Liver (tissue), 3 donors: ENCODE measurements at regions not wholly inside any gene's neighbourhood (a gene's known extent, or its start where the extent isn't known, plus 50 kb on each side); places are given as distances from the start of the nearest gene placed in this dataset.

Source experiments
- HNF4A ChIP-seq, 2 donors: conservative IDR thresholded peaks; 2 replicates each; pipeline ENCODE4 v1.6.1; 2016; ENCODE audit warnings: antibody characterized with exemption in 2 of 2, mild to moderate bottlenecking in 2 of 2
- NR2F2 ChIP-seq: IDR thresholded peaks from 2 replicates; pipeline ENCODE4 v1.6.1; 2016; ENCODE audit warnings: antibody characterized with exemption
- RAD21 ChIP-seq, 2 donors: IDR thresholded peaks; 2 replicates each; pipeline ENCODE4 v1.6.1; 2016; ENCODE audit warnings: antibody characterized with exemption in 2 of 2, mild to moderate bottlenecking in 2 of 2
- RXRA ChIP-seq, 2 donors: IDR thresholded peaks; 2 replicates each; pipeline ENCODE4 v1.6.1; 2017 to 2018; ENCODE audit warnings: antibody characterized with exemption in 2 of 2, mild to moderate bottlenecking in 1 of 2
- SP1 ChIP-seq: IDR thresholded peaks from 2 replicates; pipeline ENCODE4 v1.6.1; 2018; ENCODE audit warnings: antibody characterized with exemption, mild to moderate bottlenecking
- YY1 ChIP-seq: IDR thresholded peaks from 2 replicates; pipeline ENCODE4 v1.6.1; 2016; ENCODE audit warnings: antibody characterized with exemption, mild to moderate bottlenecking
- TF ChIP-seq, protein P1 (sequence below): fragments of 150-350 bp; IDR thresholded peaks from 2 replicates; pipeline ENCODE4 v1.5.1; 2017; ENCODE audit warnings: improper control_type of control experiment, low read depth, low read length; ENCODE audit not compliant: missing input control
- TF ChIP-seq, protein P2 (sequence below): IDR thresholded peaks from 2 replicates; pipeline ENCODE4 v1.6.1; 2016; ENCODE audit warnings: antibody characterized with exemption
- TF ChIP-seq, protein P3 (sequence below): IDR thresholded peaks from 2 replicates; pipeline ENCODE4 v1.6.1; 2016; ENCODE audit warnings: antibody characterized with exemption
- donor health status: healthy.
- donor health status: healthy.

DNA sequence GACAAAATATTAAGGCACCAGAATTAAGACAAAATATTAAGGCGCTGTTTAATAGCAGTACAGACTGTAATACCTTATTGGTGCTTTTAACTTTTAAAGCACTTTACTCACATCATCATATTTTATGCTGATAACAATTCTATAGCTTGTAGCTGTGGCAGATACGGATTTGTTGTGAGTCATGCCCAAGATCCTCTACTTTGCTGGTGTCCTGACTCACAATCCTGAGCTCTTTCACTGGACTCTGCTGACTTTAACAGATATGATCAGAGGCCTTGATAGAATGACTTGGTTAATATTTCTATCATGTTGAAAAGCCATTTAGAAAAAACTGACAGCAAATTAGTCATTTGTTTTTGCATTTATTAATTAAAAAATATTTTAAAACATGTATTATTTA, 99.0 kb upstream of the PKP2 start:
- TF ChIP-seq RAD21 (IDR thresholded peaks at IDR 0.05) (no peak), YY1 (no peak), NR2F2 (no peak), HNF4A (conservative IDR thresholded peaks at IDR 0.05) (no peak), SP1 (no peak), RXRA (IDR thresholded peaks at IDR 0.05) (no peak)
- TF ChIP-seq, protein P1, sequence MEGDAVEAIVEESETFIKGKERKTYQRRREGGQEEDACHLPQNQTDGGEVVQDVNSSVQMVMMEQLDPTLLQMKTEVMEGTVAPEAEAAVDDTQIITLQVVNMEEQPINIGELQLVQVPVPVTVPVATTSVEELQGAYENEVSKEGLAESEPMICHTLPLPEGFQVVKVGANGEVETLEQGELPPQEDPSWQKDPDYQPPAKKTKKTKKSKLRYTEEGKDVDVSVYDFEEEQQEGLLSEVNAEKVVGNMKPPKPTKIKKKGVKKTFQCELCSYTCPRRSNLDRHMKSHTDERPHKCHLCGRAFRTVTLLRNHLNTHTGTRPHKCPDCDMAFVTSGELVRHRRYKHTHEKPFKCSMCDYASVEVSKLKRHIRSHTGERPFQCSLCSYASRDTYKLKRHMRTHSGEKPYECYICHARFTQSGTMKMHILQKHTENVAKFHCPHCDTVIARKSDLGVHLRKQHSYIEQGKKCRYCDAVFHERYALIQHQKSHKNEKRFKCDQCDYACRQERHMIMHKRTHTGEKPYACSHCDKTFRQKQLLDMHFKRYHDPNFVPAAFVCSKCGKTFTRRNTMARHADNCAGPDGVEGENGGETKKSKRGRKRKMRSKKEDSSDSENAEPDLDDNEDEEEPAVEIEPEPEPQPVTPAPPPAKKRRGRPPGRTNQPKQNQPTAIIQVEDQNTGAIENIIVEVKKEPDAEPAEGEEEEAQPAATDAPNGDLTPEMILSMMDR, result no peak
- TF ChIP-seq, protein P2, sequence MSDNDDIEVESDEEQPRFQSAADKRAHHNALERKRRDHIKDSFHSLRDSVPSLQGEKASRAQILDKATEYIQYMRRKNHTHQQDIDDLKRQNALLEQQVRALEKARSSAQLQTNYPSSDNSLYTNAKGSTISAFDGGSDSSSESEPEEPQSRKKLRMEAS, result no peak
- TF ChIP-seq, protein P3, sequence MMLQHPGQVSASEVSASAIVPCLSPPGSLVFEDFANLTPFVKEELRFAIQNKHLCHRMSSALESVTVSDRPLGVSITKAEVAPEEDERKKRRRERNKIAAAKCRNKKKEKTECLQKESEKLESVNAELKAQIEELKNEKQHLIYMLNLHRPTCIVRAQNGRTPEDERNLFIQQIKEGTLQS, result no peak
